HPDE6-E6E7 (cell line): ENCODE measurements at regions not wholly inside any gene's neighbourhood (a gene's known extent, or its start where the extent isn't known, plus 50 kb on each side); places are given as distances from the start of the nearest gene placed in this dataset.

Experiments
- DNase-seq: peaks from one replicate; pipeline ENCODE4 v3.0.0; 2011; ENCODE audit warnings: missing footprints; ENCODE audit errors: extremely low spot score

- peak; percentile 39 for DNase-seq
Observed at GRCh38 chr7:113710310-113711096, 208.3 kb downstream of the PPP1R3A start.

DNA sequence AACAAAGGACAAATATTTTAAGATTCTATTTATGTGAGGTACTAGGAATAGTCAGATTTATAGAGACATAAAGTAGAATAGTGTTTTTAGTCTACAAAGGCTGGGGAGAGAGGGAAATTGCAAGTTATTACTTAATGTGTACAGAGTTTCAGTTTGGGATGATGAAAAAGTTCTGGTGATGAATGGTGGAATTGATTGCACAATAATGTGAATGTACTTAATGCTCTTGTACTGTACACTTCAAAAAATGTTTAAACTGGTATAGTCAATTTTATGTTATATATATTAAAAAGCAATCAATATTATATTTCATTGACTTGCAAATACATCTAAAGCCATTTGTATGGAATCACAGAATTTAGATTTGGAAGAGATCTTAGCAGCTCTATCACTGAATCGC lies 213.4 kb downstream of the PPP1R3A start:
- no peak for DNase-seq

- no peak for DNase-seq
Observed at GRCh38 chr7:113698556-113699220, 220.1 kb downstream of the PPP1R3A start.

- no peak for DNase-seq
Observed at GRCh38 chr7:113694149-113694548, 224.7 kb downstream of the PPP1R3A start.

DNA sequence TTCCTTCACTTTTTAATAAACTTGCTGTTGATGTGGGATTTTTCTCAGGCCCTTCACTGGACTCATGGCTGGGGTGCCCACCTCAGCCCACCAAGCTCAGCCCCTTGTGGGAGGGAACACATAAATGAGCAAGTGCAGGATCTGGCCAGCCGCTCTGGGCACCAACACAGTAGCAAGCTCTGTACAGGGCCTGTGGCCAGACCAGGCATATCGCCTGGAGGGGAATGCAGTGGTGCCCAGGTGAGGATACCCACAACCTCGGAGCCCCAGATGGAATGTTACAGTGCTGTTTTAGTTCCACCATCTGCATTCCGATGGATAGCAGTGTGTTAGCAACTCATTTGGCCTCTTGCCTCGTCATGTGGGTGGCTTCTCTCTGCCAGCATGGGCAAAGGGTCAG lies 234.6 kb downstream of the PPP1R3A start:
- DNase-seq: no peak

DNA sequence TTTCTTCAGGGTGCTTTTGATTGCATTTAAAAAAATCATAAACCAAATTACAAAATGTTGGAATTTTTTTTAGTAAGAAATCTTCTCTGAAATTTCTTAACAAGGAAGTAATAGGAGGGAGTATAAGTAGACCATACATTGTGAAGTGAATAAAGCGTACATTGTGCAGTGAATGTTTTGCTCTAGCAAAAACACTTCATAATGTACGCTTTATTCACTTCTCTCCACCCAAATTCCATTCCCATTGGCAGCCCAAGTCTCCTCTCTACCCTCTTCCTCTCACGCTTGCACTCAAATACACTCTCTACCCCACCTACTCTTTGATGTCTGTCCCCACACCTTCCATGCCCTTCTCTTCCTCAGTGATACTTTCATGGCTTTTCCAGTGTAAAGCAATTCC lies 241.0 kb downstream of the PPP1R3A start:
- no peak for DNase-seq

DNA sequence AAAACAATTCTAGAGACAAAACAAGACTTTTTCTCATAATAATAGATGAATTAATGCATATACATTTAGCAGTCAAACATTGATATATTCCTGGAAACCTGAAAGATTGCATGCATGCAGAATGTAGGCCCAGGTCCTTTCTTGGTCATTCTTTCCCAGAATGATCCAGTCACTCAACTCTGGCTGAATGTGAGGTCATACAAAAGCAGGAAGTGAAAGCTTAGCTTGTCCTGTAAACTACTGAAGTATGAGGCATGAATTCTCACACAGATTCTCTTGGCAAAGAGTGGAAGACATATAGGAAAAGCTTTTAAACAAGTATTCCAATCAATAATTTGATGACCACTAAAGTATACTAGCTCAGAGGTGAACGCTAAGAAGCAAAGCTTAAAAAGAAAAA lies 253.9 kb downstream of the PPP1R3A start:
- DNase-seq: no peak

DNA sequence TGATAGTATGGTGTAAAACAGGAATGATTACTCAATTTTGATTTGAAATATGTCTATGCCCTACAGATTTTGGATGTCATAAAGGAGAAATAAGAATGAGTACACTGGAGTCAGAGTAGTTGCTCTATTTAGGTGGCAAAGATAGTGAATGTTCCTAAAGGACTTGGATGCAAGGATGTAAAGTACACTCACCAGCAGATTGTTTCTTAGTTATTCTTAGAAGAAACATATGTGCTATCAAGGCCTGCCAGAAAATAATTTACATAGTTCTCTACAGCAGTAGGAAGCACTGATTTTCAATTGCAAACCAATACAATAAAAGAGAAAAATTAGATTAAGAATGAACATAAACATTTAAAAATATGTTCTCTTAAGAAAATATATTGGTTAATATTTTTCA lies 259.4 kb downstream of the PPP1R3A start:
- no peak for DNase-seq

DNA sequence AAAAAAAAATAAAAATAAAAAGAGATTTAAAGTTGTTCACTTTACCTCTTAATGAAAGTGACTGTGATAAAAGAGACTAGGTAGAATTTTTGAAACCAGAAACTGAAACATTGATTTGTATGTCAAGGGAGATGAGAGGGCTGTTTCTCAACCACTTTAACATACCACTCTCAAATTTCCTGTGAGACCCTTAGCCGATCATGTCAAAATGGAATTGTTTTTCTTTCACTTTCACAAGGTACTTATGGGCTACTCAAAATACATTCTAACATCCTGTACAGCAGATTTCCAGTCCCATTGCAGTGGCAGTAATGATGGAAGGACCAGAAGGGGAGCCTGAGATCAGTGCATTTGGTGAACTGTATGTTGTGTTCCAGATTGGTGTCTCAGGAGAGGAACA lies 261.2 kb downstream of the PPP1R3A start:
- no peak for DNase-seq

GRCh38 chr7:113652501-113652900 lies 266.3 kb downstream of the PPP1R3A start:
- no peak for DNase-seq

- no peak for DNase-seq
Observed at GRCh38 chr7:113649556-113649955, 269.3 kb downstream of the PPP1R3A start.

GRCh38 chr7:113639221-113639620 lies 279.6 kb downstream of the PPP1R3A start:
- no peak for DNase-seq

DNA sequence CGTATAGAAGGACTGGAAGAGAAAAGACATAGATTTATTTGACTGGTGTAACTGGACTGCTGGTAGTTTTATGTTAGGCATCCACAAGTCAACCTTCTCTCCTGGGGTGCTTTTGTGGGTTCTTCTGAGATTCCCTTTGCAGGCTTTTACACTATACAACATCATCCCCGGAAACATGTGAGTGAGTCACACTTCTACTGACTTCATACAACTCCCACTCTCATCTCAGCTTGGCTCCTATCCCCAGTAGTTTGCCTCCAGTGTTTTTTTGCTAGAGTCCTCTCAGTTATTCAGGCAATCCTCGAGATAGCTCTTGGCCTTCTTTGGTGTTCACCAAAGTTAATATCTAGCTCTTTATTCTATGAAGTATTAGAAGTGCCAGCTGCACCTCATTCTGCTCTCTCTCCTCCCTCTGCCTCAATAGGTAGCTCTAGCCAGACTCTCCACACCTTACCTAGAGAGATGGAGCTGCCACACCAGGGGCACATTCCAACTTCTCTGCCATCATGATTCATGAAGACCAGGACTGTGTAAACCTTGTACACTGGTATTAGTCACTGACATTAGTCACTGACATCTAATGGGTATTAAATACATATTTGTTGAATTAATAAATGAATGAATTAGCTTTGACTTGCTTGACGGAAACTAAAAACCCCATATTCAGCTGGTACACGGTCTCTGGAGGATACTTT lies 281.9 kb downstream of the PPP1R3A start:
- peak; percentile 69 for DNase-seq

DNA sequence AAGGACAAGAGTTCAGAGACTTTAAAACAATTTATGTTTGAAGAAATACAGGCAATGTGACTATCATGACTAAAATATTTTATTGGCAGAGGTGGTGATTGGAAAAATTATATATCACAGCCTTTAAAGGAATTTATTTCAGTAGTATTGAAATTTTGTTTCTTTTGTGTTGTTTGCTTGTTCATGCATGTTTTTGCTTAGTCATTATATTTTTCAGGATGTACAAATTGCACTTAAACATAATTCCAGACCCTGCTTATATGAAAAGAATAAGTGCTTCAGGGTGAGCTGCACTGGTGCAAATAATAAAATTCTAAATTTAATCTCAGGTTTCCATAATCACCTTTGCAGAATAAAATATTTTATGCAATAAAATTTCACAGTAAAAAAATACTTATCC lies 283.3 kb downstream of the PPP1R3A start:
- no peak for DNase-seq

- DNase-seq: no peak
Observed at GRCh38 chr7:113633073-113633472, 285.7 kb downstream of the PPP1R3A start.

- DNase-seq: no peak
Observed at GRCh38 chr7:113628948-113629847, 289.6 kb downstream of the PPP1R3A start.

DNA sequence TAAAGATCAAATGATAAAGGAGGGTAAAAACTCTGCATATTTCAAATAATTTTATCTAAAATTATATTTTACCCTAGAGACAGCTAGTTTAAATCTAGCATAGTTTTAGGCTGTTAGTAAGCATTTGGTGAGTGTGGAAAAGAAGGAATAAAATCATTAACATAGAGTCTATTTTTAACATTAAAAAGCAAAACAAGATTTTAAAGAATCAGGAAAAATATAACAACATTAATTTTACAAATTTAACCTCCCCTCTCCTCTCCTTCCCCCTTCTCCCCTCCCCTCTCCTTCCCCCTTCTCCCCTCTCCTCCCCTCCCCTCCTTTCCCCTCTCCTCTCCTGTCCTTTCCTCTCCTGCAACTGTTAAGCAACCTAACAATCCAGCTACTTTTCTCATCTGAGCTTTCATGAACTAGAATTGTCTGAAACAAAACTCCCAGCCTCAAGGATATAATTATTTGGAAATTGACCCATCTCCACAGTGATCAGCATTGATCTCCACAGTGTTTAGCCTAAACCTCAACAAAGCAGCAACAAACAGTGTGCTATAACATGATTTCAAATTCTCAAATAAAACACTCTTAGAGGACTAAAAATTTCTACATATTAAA lies 293.2 kb downstream of the PPP1R3A start:
- no peak for DNase-seq

DNA sequence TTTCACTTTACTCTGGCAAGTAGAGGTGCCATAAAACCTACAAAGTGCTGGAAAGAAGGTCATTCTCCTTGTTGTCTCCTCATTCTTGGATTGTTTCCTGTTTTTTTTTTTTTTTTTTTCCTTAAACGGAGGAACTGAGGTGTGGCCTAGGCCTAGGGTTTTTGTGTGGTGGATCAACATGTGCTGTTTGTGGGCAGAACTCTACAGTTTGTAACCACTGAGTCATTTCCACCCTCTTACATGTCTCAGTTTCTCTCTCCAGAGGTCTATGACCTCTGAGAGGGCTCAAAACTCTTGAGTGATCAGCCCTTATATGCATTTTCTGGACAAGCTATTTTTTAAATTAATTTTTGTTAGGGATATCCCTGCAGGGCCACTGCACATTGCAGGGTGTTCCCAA lies 296.0 kb downstream of the PPP1R3A start:
- no peak for DNase-seq

GRCh38 chr7:113610572-113610971 lies 308.2 kb downstream of the PPP1R3A start:
- DNase-seq: no peak

- no peak for DNase-seq
Observed at GRCh38 chr7:113608782-113609181, 310.0 kb downstream of the PPP1R3A start.

DNA sequence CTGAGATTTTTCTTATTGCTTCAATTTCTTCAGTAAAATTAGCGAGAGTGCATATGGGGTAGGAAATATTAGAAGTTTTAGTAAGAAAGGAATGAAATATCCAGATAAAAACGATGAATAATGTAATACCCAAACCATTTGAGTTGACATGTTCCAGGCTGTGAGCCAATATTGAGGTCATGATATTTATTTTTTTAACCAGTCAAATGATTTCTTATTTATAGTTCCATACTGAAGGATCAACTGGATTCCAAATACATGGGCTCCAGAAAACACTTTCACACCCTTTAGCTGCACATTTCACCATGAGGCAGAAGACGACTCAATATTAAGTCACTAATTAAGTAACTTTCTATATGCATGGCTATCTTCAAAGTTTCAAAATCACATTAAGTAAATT lies 312.5 kb downstream of the PPP1R3A start:
- DNase-seq: no peak
